Stimulated activated naive CD8-positive, alpha-beta T cell treated with anti-CD3 and anti-CD28 coated beads, Interleukin-15, Interleukin-2, amounts not matched to agents 100 U/mL and 50 U/mL, for 24 hours (primary cell): ENCODE measurements at regions not wholly inside any gene's neighbourhood (a gene's known extent, or its start where the extent isn't known, plus 50 kb on each side); places are given as distances from the start of the nearest gene placed in this dataset.

Source experiments
- ATAC-seq: fragments of 150-1000 bp; cut with Tn5 transposase; one replicate; pipeline ENCODE4 v1.10.0; 2021
- DNase-seq: peaks from one replicate; pipeline ENCODE4 v3.0.0; 2021

DNA sequence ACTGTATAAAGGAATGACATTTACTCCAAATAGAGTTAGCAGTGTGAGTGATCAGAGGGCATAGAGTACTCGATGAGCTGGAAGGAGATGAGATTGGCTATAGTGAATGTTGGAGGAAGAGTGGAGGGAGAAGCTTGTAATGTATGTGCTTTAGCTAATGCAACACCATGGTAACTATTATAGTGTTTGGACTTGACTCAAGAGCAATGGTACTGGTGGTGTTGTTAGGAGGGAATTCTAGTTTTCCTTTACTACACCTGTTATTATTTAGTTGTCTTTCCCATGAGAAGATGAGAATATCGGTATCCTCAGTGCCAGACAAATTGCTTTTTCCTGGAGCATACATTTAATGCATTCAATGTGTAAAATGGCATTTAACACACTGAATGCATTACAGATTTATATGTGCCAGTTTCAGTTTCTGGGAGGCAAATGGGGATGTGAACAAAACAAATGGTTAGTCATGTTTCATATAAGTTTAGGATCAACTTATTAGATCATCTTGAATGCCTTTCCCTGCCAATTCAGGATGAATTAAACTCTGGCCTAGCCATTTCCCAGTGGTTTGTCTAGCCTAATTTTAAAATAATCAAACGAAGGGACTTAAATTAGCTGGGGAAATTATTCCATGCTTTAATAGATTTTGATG lies 291.1 kb upstream of the ADAMTS5 start:
- DNase-seq: no peak
- no peak for ATAC-seq

DNA sequence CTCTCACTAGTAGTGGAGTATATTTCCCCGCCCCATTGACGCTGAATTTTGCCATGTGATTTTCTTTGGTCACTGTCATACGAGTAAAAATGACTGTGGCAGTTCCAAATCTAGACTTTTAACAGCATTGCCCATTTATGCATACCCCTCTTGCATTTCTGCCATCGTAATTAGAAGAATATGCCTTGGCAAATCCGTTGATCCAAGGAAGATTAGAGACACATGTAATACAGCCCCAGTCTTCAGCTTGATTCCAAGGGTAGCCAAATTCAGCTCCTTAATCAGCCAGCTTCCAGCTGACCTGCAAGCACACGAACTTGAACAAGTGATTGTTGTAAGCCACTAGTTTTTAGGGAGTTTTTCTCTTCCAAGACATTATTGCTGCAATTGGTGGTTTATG lies 290.3 kb upstream of the ADAMTS5 start:
- ATAC-seq (no peak), DNase-seq (no peak)

DNA sequence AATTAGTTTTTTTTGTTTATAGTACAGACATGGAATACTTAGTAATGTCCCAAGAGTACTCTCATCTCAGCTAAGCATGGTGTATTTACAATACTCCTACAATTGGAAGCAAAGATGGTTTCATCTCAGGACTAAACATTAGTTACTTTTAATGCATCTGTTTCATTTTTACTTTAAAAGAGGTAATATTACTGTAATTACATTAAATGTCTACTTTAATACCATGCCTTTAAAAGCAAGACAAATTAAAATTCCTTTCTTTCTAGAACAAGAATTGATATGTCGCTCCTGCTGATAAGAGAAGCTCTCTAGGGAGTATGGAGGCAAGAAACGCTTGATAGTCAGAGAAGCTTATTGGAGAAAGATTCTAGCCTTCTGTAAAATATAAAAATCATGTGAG lies 284.9 kb upstream of the ADAMTS5 start:
- ATAC-seq: no peak
- DNase-seq: no peak

DNA sequence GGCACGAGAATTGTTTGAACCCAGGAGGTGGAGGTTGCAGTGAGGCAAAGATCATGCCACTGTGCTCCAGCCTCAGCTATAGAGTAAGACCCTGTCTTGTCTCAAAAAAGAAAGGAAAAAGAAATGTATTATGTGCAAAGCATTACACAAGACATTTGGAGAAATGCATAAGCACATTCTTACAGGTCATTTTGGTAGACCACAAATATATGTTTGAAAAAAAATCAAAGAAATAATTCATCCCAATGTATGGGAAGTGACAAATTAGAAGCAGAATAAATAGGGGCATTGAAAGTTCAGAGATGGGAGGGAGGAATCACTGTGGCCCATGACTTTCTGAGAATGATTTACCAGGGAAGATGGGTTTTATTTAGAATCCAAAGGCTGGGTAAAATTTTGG lies 283.5 kb upstream of the ADAMTS5 start:
- ATAC-seq (no peak), DNase-seq (no peak)

DNA sequence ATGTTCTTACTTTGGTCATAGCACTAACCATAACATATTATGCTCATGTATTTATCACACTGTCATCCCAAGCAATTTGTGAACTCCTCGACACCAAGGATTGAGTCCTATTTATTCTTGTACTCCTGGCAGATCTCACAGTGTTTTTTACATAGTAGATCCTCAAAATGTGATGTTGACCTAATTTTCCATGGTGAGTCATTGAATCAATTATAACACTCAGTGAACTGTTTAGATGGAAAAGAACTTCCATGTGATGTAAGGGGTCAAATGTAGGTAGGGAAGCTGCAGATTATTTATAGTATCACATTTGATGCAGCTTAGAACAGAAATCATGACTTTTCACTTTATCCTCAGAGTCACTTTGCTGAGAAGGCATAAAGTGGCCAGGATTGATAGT lies 281.9 kb upstream of the ADAMTS5 start:
- DNase-seq (no peak), ATAC-seq (no peak)

DNA sequence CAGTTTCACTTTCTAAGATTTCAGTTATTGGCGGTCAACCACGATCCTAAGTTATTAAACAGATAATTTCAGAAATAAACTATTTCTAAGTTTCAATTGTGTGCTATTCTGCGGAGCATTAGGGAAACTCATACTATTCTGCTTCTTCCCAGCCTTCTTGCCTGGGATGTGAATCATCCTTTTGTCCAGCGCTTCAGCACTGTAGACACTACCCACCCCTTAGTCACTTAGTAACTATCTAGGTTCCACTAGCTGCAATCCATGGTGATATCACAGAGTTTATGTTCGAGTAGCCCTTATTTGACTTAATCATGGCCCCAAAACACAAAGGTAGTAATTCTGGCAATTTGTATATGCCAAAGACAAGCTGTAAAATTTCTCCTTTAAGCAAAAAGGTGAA lies 279.9 kb upstream of the ADAMTS5 start:
- ATAC-seq: no peak
- no peak for DNase-seq

DNA sequence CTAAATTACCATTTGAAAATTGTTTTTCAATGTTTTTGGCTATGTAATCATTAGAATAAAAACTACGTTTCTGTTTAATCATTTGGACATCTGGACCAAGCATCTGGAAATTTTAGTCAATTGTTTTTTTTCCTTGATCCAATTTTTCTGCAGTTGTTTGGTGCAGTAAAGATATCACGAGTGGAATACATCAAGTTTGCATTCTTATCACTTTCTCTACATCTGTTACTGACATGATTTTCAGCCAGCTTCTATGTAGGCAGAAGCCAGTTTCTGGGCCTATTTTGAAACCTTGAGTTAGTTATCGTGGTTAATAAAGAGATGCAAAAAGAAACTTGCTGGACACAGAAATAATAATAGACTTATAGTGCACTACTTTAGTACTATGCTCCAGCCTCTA lies 277.9 kb upstream of the ADAMTS5 start:
- DNase-seq (no peak), ATAC-seq (no peak)

DNA sequence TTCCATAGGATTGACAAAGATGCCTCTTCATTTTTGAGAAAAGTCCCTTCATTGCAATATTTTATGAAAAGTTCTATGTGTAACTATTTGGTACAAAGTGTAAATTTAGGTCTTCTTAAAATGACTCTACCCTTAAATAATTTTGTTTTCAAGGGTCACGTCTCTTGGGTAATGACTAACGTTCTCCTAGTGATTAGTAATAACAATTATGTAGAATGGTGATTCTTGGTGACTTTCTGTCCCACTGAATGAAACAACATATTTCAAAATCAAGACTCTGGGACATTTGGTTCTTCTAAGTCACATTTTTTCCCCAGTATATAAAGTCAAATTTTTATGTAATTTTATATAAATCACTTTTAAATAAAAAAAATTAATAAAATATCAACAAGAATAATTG lies 277.5 kb upstream of the ADAMTS5 start:
- DNase-seq: no peak
- ATAC-seq: no peak

DNA sequence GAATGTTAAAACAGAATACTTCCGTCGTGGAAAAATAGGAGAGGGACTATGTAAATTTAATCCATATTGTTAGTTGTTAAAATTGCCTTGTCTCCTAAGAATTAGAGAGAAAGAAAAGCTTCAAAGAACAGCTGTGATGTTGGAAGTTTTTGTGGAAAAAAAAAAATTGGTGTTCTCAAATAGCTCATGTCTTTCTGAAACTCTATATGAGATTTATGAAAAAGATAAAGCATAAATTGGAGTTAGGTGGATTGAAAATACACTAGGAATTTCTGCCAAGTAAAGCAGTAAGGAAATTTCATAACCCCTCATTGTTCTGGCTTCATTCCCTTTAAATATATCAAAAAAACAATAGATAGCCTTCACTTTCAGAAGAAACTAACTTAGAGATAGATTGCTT lies 274.0 kb upstream of the ADAMTS5 start:
- ATAC-seq: no peak

DNA sequence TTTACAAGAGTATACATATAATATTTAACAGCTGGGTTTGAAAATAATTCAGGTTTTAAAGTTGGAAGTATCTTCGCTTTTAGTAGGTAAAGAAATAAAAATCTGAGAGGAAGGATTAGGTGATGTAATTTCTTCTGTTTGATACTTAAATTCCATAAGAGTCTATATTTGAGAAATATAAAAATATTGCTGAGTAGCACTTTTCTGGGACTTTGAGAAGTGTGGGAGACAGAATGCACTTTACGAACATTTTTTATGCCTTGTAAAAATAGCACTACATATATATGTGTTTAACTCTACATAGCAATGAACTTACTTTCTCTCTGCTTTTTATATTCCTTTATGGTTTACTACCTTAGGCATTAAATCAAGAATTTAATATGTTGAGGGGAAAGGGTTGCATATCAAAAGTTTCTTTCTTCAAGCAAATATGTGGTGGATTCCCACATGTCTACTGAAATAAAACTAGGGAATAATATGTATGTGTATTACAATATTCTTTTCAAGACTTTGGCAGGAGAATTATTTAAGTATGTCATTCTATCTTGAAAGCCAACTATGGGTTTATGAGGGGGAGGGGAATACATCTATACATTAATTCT lies 266.7 kb upstream of the ADAMTS5 start:
- no peak for ATAC-seq
- DNase-seq: no peak

More for the DNA sequence above, 274.0 kb upstream of the ADAMTS5 start:
- DNase-seq: no peak

DNA sequence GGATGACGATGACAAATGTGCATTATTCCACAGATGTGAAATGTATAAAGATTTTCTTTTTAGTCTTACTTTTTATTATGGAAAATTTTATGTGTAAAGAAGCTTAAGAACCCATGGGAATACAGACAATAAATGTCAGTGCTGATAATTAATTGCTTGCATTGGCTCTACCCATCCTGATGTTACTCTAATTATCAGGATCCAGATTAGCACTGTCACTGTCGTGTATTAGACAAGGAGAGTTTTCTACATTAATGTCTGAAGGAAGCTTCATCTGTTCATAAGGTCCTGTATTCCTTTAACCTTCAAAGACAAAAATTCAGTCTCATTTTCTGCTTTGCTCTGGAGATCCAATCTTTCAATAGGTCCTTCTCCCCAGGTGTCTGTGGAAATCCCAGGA lies 259.1 kb upstream of the ADAMTS5 start:
- ATAC-seq (no peak), DNase-seq (no peak)

DNA sequence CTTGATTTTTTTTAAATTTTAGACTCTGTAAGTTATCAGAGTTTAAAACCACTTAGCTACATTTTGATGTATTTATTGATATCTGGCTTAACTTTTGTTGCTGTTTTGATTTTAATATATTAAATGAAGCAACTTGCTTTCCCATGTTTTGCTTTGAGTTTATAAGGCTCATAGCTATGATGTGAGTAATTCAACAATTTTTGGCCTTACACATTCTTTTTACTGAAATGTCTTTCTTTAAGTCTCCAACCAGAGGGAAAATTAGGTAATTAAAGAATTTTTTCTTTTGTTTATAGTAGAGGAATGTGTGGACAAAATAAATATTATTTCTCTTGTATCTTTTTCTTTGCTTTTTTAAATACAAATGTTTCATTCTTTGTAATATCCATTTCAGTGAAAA lies 258.3 kb upstream of the ADAMTS5 start:
- no peak for DNase-seq

DNA sequence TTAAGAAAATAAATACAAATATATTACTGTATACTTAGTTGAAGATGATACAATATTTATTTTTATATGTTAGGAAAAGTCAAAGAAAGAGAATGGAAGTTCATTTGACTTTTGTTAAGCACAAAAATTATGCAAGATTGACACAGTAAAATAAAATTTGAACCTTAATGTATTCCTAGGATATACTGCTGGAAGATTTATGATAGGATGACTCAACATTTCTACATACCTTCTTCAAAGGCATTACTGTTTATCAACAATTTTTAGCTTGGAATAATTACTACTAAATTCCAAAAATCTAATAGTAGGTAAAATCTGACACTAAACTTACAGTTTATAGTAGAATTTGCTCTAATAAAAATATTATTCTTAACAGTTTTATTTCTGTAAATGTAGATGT lies 257.3 kb upstream of the ADAMTS5 start:
- no peak for ATAC-seq
- DNase-seq: no peak

More for the DNA sequence above, 258.3 kb upstream of the ADAMTS5 start:
- no peak for ATAC-seq

DNA sequence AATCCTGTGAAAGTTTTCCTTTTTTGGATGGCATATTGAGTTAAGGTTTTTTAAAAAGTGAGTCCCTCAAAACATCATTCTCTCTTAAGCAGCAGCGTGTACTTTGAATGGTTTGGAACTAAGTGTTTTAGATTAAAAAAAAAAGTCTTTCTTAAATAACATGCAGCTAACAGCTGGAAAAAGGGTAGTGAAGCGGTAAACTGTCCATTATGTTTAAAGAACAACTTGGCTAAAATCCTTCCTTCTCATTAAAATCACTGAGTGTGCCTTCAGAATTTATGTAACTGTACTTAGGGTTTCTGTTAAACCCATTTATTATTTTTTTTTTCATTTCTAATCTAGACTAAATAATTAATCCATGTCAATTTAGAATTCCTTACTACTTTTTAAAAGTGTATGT lies 254.2 kb upstream of the ADAMTS5 start:
- no peak for DNase-seq
- ATAC-seq: no peak

DNA sequence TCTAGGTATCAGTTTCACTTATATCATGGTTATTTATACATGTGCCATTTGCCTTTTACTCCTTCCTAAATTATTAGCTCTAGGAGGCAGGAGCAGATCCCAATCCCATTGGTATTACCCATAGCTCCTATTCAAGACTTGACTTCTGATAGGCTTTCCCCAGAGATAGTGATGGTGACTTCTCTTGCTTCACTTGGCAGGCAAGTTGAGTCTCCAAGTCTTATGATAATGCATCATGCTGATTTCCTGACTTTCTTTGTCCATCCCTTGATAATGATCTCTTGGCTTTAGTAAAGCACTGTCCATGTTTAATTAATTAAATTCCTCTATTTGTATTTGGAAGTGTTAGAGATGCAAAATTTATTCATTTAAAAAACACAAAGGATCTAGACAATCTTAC lies 253.5 kb upstream of the ADAMTS5 start:
- DNase-seq (no peak), ATAC-seq (no peak)

DNA sequence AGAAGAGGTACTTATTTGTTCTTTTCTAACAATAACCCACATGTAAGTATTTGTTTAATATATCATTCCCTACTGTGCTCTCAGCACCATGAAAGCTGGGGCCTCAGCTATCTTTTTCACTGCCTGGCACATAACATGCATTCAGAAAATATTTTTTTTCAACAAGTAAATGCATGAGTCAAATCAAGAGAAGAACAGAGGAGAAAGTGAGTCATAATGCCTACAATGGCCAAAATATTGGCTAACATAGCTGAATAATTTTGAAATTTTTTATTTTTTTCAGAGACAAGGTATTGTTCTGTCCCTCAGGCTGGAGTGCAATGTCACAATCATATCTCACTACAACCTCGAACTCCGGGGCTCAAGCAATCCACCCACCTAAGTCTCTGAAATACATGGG lies 252.2 kb upstream of the ADAMTS5 start:
- ATAC-seq: no peak
- DNase-seq: no peak

DNA sequence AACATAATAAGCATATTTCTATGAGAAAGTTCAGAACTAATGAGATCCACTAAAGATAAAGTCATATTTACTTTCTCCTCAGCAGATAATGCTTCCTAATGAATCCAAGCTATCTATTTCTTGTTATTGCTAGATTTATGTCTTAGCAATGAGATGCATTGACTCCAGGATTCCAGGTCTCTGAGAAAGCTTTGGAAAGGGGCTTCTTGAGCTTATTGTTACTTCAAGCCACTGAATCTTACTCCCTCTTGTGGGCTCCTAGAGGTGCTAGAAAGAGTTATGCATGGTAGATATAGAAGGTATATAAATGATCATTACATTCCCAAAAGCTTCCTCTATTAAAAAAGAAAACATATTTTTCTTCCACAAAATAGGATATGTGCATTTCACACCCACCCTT lies 246.4 kb upstream of the ADAMTS5 start:
- no peak for DNase-seq
- ATAC-seq: no peak

DNA sequence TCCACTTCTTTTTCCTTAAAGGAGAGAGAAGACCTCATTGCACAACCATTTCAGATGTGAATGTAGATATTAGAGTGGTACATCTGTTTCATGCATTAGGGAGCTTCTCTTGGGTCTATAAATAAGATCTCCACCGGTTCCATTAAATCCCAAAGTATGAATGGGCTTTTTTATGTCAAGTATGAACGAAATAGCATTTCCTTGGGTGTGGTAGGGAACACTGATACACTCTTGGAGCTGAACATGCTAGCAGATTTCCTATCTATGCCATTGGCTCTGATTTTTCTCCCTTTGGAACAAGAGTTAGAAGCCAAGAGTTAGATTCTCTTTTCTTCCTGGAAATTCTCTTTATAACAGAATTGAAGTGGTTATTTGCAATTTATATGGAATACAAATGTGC lies 245.6 kb upstream of the ADAMTS5 start:
- DNase-seq: no peak
- ATAC-seq: no peak

DNA sequence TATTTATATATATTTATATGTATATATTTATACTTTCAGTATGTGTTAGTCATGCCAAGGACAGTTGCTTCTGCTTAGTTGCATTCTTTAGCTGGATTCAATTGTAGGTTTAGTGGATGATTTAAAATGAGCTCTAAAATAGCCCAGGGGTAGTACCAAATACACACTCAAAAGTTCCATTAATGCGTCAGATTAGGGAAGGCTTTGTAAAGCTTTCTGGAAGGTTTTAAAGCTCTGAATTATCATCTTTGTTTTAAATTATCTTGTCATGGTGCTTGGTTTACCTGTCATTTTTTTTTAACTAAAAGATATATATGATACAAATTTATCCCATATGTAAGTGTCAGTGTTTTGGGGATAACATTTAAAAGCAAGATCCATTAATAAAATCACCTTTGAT lies 242.7 kb upstream of the ADAMTS5 start:
- DNase-seq (no peak), ATAC-seq (no peak)

DNA sequence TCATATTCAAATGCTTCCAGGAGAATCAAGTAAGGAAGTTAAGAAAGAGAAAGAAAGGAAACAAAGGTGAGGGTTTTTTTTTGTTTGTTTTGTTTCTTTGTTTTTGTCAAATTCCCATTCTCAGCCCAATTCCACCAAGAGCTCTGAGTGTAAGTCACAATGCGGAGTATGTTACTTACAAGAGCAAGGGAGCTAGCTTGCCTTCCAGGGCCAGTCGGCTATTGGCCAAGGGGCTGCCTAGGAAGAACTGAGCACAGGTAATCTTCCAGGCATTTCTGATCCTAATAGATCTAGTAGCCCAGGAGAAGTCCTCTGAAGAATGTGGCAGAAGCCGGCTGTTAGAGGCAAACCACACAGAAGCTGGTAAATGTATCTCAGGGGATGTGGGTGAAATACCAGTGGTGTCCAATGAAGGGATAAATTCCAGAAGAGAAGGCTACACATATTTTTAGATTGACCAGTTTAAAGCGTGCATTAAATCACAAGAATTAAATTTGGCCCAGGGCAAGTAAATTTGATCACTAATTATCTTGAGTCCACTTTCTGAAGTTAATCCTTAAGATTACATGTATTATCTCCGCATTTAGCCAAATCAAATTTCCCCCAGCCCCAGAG lies 239.6 kb upstream of the ADAMTS5 start:
- DNase-seq (no peak), ATAC-seq (no peak)

DNA sequence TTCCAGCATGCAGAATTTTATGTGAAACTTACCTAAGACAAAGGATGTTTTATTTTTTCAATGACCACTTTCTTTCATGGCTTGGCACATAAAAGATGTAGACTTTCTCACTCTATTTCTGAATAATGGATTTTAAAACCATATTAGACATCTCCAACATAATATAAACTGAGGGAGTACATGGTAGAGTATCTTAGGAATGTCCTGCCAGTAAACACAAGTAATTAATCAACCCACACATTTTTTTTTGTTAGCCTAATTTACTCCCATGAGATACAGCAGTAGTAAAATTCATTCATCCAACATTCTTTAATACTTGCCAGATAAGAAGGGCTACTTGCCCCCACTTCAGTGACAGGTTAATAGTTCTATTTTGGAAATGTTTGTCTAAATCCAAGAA lies 235.4 kb upstream of the ADAMTS5 start:
- ATAC-seq (no peak), DNase-seq (no peak)

DNA sequence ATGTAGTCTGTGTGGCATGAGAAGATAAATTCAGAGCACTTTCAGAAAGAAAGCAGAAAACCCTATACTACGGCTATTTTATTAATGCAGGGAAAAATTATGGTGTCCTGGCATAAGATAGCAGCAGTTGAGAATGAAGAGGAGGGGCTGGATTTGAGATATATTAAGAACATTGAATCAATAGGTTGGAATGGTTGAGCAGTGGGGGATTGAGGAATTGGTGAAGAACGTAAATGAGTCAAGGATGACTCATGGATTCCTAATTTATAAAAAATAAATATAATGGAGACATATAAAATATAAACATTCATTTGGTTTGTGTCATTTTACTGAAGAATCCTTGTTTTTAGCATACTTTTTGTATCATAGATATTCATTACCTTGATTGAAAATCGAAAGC lies 234.3 kb upstream of the ADAMTS5 start:
- DNase-seq (no peak), ATAC-seq (no peak)

DNA sequence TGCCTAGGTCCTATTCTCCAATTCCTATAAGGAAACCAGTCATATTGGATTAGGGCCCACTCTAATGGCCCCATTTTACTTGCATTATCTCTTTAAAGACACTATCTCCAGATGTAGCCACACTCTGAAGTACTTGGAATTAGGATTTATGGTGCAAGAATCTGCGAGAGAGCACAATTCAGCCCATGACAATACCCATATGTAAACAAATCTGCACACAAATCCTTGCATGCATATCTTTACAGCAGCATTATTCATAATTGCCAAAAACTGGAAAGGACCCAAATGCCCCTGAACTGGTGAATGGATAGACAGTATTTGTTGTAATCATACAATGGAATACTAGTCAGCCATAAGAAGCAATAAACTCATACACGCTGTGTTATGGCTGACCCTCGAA lies 229.8 kb upstream of the ADAMTS5 start:
- ATAC-seq (no peak), DNase-seq (no peak)

DNA sequence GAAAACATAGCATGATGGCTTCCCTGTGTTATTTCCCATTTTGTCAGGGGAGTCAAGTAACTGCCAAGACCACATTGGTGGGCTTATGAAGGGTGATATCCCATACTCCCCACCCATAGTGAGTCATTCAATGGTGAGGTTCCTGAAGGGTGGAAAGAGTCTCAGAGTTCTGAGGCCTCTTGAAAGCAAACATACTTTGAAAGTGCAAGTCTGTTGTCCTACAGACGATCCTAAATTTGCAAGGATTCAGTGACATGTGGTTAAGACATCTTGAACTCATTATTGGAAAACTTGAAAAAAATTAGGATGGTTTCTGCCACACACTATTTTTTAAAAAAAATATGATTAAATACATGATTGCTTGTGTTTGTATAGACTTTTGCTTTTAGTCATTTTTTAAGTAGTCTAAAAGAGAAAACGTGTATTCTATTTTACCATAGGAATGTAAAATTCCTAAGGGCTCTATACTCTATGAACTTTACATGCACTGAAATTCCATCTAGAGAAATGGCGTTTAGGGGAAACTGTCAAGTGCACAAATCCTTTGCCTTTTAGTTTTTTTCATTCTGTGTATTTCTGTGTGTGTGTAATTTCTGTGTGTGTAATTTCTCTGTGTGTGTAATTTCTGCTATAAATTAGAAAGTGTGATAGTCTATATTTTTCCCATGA lies 225.5 kb upstream of the ADAMTS5 start:
- ATAC-seq (no peak), DNase-seq (no peak)
